Coronary artery (tissue), 2 donors: ENCODE measurements at regions not wholly inside any gene's neighbourhood (a gene's known extent, or its start where the extent isn't known, plus 50 kb on each side); places are given as distances from the start of the nearest gene placed in this dataset.

Experiments
- DNase-seq: peaks from one replicate; pipeline ENCODE4 v3.0.0-alpha.2; 2017; ENCODE audit warnings: low spot score
- H3K27ac ChIP-seq, 2 donors: fragments of 200-600 bp; sonication (generic); one replicate each; pipeline ENCODE4 v1.5.1; 2016 to 2019
- H3K4me3 ChIP-seq: fragments of 200-600 bp; sonication (generic); 2 replicates; pipeline ENCODE4 v1.5.1; 2016; ENCODE audit warnings: mild to moderate bottlenecking, moderate library complexity
- CTCF ChIP-seq: fragments of 200-600 bp; sonication (generic); IDR thresholded peaks from one replicate; pipeline ENCODE4 v1.5.1; 2019; ENCODE audit warnings: antibody characterized with exemption

GRCh38 chr11:71086687-71087258 is 165.6 kb downstream of the SHANK2 start:
- TF ChIP-seq CTCF: no peak
- Histone ChIP-seq H3K27ac (no peak overlapping the region), H3K4me3 (no peak overlapping the region)
- no peak for DNase-seq

GRCh38 chr11:71084306-71085012 is 167.9 kb downstream of the SHANK2 start:
- no peak for TF ChIP-seq CTCF
- no peak overlapping the region for H3K27ac ChIP-seq
- DNase-seq: no peak
- H3K4me3 ChIP-seq: no peak overlapping the region

GRCh38 chr11:71083105-71083504 is 169.3 kb downstream of the SHANK2 start:
- no peak overlapping the region for H3K4me3 ChIP-seq
- no peak overlapping the region for H3K27ac ChIP-seq
- TF ChIP-seq CTCF: no peak
- DNase-seq: no peak

- no peak overlapping the region for H3K4me3 ChIP-seq
- H3K27ac ChIP-seq: no peak overlapping the region
- no peak for TF ChIP-seq CTCF
- no peak for DNase-seq
These were observed 169.9 kb downstream of the SHANK2 start for GRCh38 chr11:71082454-71082853.

- no peak for DNase-seq
- no peak for TF ChIP-seq CTCF
- Histone ChIP-seq H3K4me3 (no peak overlapping the region), H3K27ac (no peak overlapping the region)
These were observed 170.6 kb downstream of the SHANK2 start for GRCh38 chr11:71081704-71082230.

- no peak for DNase-seq
- Histone ChIP-seq H3K4me3 (no peak overlapping the region), H3K27ac (no peak overlapping the region)
- no peak for TF ChIP-seq CTCF
These were observed 171.9 kb downstream of the SHANK2 start for GRCh38 chr11:71080239-71081097.
